LHCN-M2 (cell line): ENCODE measurements at regions not wholly inside any gene's neighbourhood (a gene's known extent, or its start where the extent isn't known, plus 50 kb on each side); places are given as distances from the start of the nearest gene placed in this dataset.
A peak's percentile ranks its signal among the peaks of the same experiment; 100 is the strongest.
"Not testable (repeated sequence)": the region's sequence is repeated elsewhere in the genome, so short reads cannot be mapped to it uniquely, and the experiment has no call there.

Experiments
- DNase-seq: peaks from one replicate; pipeline ENCODE4 v3.0.0-alpha.2; 2012; ENCODE audit warnings: low read depth

DNA sequence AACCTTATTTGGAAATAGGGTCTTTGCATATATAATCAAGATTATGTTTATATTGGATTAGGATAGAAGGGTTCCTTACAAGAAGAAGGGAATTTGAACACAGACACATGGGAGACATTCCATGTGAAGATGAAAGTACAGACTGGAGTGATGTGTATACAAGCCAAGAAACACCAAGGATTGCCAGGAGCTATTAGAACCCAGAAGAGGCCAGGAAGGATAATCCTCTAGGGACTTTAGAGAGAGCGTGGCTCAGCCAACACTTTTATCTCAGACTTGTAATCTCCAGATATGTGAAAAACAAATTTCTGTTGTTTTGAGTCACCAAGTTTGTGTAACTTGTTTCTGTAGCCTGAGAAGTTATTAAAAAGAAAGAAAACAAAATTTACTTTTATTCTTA, 1173.9 kb upstream of the CITED2 start:
- DNase-seq = no peak

- peak; percentile 71 for DNase-seq
Observed at GRCh38 chr6:140546640-140547039, 1172.2 kb upstream of the CITED2 start.

DNA sequence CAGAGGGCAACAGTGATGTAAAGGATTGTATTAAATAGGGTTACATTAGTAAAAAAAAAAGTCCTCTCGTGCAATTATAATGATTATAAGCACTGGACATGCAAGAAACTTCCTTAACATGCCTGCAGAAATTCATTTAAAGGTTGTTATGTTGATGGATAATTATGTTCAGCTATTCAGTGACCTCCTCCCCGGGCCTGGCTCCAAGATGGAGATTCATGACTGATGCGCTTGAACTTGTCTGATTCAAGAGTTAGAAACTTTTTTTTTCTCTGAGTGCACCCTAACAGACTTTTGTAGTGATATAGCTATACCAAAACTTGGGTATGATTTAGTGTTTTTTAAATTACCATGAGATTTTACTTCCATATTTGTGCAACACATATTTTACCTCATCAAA, 1170.0 kb upstream of the CITED2 start:
- no peak for DNase-seq

GRCh38 chr6:140542863-140543262, 1168.4 kb upstream of the CITED2 start:
- no peak for DNase-seq

DNA sequence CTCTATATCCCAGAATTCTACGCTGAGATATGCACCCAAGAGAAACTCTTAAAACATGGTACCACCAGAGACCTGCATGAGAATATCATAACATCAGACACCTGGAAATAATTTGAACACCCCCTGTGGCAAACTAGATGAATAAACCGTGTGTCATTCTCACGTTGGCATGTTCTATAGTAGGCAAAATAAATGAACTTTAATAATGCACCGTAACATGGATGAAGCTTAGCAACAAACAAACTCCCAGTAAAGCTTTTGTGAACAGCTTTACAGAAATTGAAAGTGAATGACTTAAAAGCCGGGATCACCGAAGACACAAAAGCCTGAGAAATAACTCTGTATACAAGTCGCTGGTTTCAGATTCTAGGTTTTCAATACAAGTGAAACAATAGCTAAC, 1166.8 kb upstream of the CITED2 start:
- peak; percentile 21 for DNase-seq

- no peak for DNase-seq
Observed at GRCh38 chr6:140540743-140541142, 1166.3 kb upstream of the CITED2 start.

DNA sequence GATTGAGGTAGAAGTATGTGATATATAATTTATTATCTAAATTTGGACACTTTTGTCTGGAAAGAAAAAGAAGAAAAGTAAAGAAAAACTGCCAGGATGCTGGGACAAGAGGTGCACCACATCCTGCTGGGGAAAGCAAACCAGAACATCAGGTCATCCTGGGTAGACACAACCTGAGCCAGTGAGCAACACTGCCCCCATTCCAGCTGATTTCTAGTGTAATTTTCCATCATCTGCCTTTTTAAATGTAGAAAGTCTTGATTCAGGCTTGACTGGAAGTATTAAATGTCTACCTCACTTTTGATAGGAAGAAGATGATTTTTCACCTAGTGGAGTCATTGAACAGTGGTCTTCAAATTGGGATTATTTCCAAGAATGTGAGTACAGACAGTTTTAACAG, 1164.5 kb upstream of the CITED2 start:
- peak; percentile 55 for DNase-seq

GRCh38 chr6:140537834-140538705, 1163.6 kb upstream of the CITED2 start:
- DNase-seq = peak; percentile 92

DNA sequence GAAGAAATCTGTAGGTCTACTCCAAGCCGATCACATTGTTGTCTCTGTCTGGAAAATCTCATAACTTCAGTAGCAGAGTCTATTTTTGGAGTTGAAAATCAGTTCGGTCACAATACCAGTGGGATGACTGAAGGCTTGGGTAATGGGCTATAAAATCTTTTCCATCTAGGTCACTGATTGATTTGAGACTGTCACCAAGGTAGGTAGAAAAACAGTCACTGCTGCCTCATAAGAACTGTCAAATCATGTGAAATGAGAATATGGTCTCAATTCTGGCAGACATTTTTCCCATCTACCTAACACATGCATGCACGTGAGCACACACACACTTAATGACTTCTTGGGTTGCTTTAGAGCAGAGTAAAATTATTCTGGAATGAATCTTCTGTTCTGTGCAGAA, 1162.8 kb upstream of the CITED2 start:
- peak; percentile 49 for DNase-seq

- DNase-seq = no peak
Observed at GRCh38 chr6:140535511-140535910, 1161.1 kb upstream of the CITED2 start.

DNA sequence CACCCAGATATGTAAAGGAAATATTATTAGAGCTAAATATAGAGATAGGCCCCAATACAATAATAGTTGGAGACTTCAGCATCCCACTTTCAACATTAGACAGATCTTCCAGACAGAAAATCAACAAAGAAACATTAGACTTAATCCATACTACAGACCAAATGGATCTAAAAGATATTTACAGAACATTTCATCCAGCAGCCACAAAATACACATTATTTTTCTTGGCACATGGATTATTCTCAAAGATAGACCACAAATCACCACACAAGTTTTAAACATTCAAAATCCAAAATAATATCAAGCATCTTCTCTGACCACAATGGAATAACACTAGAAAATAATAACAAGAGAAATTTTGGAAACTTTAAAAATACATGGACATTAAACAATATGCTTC, 1159.1 kb upstream of the CITED2 start:
- peak; percentile 43 for DNase-seq

GRCh38 chr6:140504776-140505175, 1130.3 kb upstream of the CITED2 start:
- DNase-seq = no peak

GRCh38 chr6:140500849-140501248, 1126.4 kb upstream of the CITED2 start:
- no peak for DNase-seq

GRCh38 chr6:140499607-140500006, 1125.2 kb upstream of the CITED2 start:
- no peak for DNase-seq

- DNase-seq = peak; percentile 20
Observed at GRCh38 chr6:140494321-140495108, 1120.1 kb upstream of the CITED2 start.

GRCh38 chr6:140493470-140493869, 1119.0 kb upstream of the CITED2 start:
- DNase-seq = not testable (repeated sequence)

DNA sequence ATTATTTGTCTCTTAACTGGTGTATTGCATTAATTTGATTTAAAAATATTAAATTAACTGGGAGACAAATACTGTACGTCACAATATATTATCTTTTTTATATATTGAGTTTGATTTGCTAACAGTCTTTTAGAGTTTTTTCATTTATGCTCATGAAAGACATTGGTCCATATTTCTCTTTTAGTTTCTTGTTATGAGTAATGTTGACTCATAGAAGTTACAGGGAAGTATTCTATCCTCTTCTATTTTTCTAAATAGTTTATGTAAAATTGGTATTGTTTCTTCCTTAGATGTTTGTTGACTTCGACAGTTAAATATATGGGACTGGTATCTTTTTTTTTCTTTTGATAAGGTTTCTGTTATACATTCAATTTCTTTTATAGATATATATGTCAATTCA, 1115.6 kb upstream of the CITED2 start:
- peak; percentile 50 for DNase-seq

DNA sequence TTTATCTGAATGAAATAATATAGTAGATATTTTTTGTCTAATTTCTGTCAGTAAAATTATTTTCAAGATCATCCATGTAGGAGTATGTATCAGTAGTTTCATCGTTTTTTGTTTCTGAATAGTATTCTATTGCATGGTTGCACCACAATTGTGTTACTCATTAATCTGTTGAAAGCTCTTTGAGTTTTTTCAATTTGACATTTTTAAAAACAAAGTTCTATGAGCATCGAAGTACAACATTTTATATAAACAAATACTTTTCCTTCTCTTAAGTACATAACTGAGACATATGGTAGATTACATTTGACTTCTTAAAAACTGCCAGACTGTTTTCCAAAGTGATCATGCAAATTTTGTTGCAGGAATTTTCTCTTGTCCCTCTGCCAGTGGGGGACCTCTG, 1113.1 kb upstream of the CITED2 start:
- no peak for DNase-seq

DNA sequence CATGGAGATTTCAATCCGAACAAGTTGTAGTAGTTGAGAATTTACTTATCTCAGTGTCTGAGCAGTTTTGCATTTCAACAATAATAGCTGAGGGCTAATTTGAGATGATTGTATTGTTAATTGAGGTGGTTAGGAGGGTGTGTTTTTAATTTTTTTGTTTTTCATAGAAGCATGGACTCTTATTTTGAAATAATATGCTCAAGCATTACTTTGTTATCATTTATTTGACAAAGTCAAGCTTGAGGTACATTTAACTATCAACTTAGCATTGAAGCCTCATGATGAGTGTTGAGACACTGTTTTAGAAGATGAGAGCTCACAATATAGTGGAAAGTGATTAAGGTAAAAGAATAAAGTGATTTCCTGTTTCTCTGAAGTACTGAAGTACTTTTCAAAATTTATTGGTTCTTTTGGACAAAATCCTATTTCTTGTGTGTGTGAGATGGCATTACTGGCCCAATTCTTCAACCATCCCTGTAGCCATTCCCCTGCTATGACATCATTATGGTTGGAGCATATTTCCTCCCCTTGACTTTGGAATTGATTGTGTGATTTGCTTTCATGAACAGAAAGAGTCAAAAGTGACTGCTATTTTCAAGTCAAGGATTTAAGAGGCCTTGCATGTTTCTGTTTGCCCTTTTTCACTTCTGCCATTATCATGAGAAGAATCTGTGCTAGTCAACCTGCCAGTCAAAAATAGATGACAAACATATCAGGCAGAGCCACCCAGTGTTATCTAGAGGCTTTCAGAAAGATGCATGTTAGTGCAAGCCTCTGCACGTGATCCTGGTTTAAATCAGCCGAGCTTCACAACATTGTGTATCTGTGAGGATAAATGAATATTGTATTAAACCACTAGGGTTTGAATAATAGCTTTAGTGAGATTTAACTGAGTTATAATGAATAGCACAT, 1112.3 kb upstream of the CITED2 start:
- no peak for DNase-seq

DNA sequence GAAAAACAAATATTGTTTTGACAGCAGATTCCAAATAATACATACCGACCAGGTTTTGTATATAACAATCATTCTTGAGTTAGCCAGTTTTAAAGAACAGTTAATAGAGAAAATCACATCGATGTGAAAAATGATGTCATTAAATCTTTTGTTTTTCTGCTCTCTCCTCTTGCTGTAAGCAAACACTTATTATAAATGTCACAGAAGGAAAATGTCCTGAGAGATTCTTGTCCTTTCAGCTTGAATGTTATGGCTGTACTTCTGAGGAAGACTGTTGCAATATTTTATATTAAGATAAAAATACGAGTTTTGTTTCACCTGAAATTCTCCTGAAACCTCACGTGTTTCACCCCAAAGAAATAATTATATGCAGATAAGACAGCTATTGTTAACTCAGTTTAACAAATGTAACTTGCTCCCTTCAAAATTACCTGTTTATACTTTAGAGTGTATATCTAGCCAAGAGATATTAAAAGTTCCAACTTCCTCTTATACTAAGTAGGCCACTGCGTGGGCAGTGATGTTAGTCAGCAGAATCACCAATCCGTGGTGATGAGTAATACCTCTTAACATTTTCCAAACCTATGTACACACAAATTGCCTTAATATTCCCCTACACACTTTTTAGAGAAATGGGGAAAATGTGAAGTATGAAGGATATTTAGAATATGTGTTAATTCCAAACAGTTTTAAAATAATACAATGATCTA, 1111.4 kb upstream of the CITED2 start:
- peak; percentile 86 for DNase-seq

- DNase-seq = no peak
Observed at GRCh38 chr6:140480852-140481251, 1106.4 kb upstream of the CITED2 start.
